ENCODE measurements at regions not wholly inside any gene's neighbourhood (a gene's known extent, or its start where the extent isn't known, plus 50 kb on each side); places are given as distances from the start of the nearest gene placed in this dataset.

DNA sequence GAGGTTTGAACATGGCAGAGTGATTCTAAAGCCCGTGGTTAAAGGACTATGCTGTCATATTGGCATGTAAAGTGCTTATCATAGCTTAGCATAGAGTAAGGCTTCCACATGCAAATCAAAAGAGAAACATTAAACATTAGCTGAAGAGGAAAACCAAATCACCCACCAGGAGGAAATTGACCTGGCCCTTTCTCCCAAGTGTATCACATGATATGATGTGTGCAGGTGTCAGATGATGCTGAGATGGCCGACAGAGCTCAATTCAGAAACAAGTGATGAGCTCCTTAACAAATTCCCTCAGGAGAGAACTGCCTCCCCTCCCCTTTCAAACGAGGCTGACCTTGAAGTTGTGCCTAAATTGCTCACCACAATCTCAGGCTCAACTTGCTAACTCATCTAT, 217.1 kb upstream of the BTG1 start:
- Mint-ChIP-seq H3K36me3 (ENCODE audit: insufficient read depth, unreplicated experiment) (no peaks in the 10 kb centered on the region), H3K4me3 (ENCODE audit: unreplicated experiment) (no peak overlapping the region), H3K9me3 (ENCODE audit: unreplicated experiment) (no peaks in the 10 kb centered on the region), H3K27me3 (ENCODE audit: insufficient read depth, unreplicated experiment) (peaks cover 5% of the 10 kb centered on the region), H3K27ac (ENCODE audit: unreplicated experiment) (no peak overlapping the region), H3K4me1 (ENCODE audit: low read depth, unreplicated experiment) (no peaks in the 10 kb centered on the region)
- intact Hi-C loops (cut with micrococcal nuclease; ENCODE audit: unreplicated experiment) = no loop called here
- no peak for DNase-seq
- no TSS peak for BruUV-seq (replicated peaks)
- POLR2A ChIA-PET = no interaction called here
- Histone ChIP-seq H3K36me3 (ENCODE audit: control insufficient read depth, insufficient read depth, low read length) (no peaks in the 10 kb centered on the region), H3K4me1 (no peaks in the 10 kb centered on the region), H3K9me3 (no peaks in the 10 kb centered on the region), H3K27me3 (replicated peaks; ENCODE audit: control insufficient read depth, insufficient read depth, low read length) (no peaks in the 10 kb centered on the region), H3K4me3 (ENCODE audit: low read depth, low read length) (no peak overlapping the region)
- TF ChIP-seq, protein P1, sequence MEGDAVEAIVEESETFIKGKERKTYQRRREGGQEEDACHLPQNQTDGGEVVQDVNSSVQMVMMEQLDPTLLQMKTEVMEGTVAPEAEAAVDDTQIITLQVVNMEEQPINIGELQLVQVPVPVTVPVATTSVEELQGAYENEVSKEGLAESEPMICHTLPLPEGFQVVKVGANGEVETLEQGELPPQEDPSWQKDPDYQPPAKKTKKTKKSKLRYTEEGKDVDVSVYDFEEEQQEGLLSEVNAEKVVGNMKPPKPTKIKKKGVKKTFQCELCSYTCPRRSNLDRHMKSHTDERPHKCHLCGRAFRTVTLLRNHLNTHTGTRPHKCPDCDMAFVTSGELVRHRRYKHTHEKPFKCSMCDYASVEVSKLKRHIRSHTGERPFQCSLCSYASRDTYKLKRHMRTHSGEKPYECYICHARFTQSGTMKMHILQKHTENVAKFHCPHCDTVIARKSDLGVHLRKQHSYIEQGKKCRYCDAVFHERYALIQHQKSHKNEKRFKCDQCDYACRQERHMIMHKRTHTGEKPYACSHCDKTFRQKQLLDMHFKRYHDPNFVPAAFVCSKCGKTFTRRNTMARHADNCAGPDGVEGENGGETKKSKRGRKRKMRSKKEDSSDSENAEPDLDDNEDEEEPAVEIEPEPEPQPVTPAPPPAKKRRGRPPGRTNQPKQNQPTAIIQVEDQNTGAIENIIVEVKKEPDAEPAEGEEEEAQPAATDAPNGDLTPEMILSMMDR (IDR thresholded peaks at IDR 0.05; ENCODE audit: insufficient read depth in 1 of 2, low read depth in 1 of 2, low read length in 1 of 2, severe bottlenecking in 1 of 2, unreplicated experiment in 1 of 2) = no peak
- CTCF ChIA-PET = no interaction called here

DNA sequence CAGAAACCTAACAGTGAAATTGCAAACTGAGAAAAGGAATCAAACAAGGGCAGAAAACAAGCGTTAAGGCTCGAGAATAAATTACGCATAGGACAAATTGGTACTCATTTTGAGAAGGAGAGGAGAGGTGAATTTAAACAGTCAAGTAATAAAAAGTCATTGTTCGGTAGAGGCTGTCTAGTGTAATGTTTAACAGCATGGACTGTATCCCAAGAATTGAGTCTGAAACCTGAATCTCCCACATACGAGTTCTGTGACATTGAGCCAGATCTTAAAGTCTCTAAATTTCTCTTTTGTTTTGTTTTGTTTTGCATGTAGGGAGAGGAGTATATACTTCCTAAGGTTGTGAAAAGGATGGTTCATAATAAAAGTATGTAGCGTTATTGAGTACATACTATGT, 216.5 kb upstream of the BTG1 start:
- Mint-ChIP-seq H3K4me1 (ENCODE audit: low read depth, unreplicated experiment) (no peaks in the 10 kb centered on the region), H3K36me3 (ENCODE audit: insufficient read depth, unreplicated experiment) (no peaks in the 10 kb centered on the region), H3K27me3 (ENCODE audit: insufficient read depth, unreplicated experiment) (peaks cover 5% of the 10 kb centered on the region), H3K27ac (ENCODE audit: unreplicated experiment) (no peak overlapping the region), H3K9me3 (ENCODE audit: unreplicated experiment) (no peaks in the 10 kb centered on the region), H3K4me3 (ENCODE audit: unreplicated experiment) (no peak overlapping the region)
- intact Hi-C loops (cut with micrococcal nuclease; ENCODE audit: unreplicated experiment) = no loop called here
- Histone ChIP-seq H3K9me3 (no peaks in the 10 kb centered on the region), H3K36me3 (ENCODE audit: control insufficient read depth, insufficient read depth, low read length) (no peaks in the 10 kb centered on the region), H3K4me3 (ENCODE audit: low read depth, low read length) (no peak overlapping the region), H3K27me3 (replicated peaks; ENCODE audit: control insufficient read depth, insufficient read depth, low read length) (no peaks in the 10 kb centered on the region), H3K4me1 (no peaks in the 10 kb centered on the region)
- DNase-seq = no peak
- TF ChIP-seq, protein P1 (IDR thresholded peaks at IDR 0.05; ENCODE audit: insufficient read depth in 1 of 2, low read depth in 1 of 2, low read length in 1 of 2, severe bottlenecking in 1 of 2, unreplicated experiment in 1 of 2) = no peak
- BruUV-seq (replicated peaks) = no TSS peak
- CTCF ChIA-PET = no interaction called here
- POLR2A ChIA-PET = no interaction called here

GRCh38 chr12:92360543-92360942, 214.9 kb upstream of the BTG1 start:
- Histone ChIP-seq H3K27me3 (replicated peaks; ENCODE audit: control insufficient read depth, insufficient read depth, low read length) (no peaks in the 10 kb centered on the region), H3K4me1 (no peaks in the 10 kb centered on the region), H3K36me3 (ENCODE audit: control insufficient read depth, insufficient read depth, low read length) (no peaks in the 10 kb centered on the region), H3K9me3 (no peaks in the 10 kb centered on the region), H3K4me3 (ENCODE audit: low read depth, low read length) (no peak overlapping the region)
- H3K27me3 Mint-ChIP-seq (ENCODE audit: insufficient read depth, unreplicated experiment) = peaks cover 7% of the 10 kb centered on the region
- intact Hi-C loops (cut with micrococcal nuclease; ENCODE audit: unreplicated experiment) = no loop called here
- no peaks in the 10 kb centered on the region for H3K9me3 Mint-ChIP-seq (ENCODE audit: unreplicated experiment)
- CTCF ChIA-PET = no interaction called here
- no peaks in the 10 kb centered on the region for H3K4me1 Mint-ChIP-seq (ENCODE audit: low read depth, unreplicated experiment)
- no peak overlapping the region for H3K4me3 Mint-ChIP-seq (ENCODE audit: unreplicated experiment)
- no peak for DNase-seq
- H3K27ac Mint-ChIP-seq (ENCODE audit: unreplicated experiment) = no peak overlapping the region
- TF ChIP-seq, protein P1 (IDR thresholded peaks at IDR 0.05; ENCODE audit: insufficient read depth in 1 of 2, low read depth in 1 of 2, low read length in 1 of 2, severe bottlenecking in 1 of 2, unreplicated experiment in 1 of 2) = no peak
- H3K36me3 Mint-ChIP-seq (ENCODE audit: insufficient read depth, unreplicated experiment) = no peaks in the 10 kb centered on the region
- POLR2A ChIA-PET = no interaction called here
- BruUV-seq (replicated peaks) = no TSS peak

Data from Caco-2 (cell line).